GM18511 (cell line): ENCODE measurements at regions not wholly inside any gene's neighbourhood (a gene's known extent, or its start where the extent isn't known, plus 50 kb on each side); places are given as distances from the start of the nearest gene placed in this dataset.
"Not testable (repeated sequence)": the region's sequence is repeated elsewhere in the genome, so short reads cannot be mapped to it uniquely, and the experiment has no call there.

Experiments
- ATAC-seq: cut with Tn5 transposase; IDR thresholded peaks from one replicate; pipeline ENCODE4 v1.9.1; 2021; ENCODE audit warnings: mild to moderate bottlenecking, moderate library complexity; ENCODE audit not compliant: unreplicated experiment

DNA sequence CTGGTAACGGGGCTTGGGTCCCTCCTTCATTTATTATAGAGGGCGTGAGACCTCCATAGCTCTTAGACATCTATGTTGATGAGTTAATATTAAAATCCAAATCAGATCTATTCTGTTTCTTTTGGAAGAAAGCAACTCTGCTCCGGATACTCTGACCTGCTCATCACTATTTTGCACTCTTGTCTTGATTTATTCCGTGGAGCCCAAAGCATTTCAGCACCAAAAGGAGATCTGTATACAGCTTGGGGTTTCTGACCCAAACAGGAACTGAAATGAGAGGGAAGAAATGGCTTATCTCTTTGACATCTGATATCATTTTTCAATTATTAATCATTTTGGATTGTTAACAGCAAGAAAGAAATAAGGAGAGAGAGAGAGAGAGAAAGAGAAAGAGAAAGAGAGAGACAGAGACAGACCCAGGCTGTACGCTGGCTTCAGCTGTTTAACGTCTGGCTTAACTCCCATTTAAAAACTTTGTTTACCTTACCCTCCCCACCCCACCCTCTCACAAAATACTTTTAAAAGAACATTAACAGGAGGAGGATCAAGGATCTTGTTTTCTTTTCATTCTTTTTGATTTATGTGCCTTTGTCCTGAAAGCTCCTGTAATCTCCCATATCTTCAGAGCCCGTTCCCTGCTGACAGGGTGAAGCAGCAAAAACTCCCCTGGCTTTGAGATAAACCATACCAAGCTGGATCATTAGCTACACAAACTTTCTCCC is 231.4 kb upstream of the TUT7 start:
- ATAC-seq = no peak

DNA sequence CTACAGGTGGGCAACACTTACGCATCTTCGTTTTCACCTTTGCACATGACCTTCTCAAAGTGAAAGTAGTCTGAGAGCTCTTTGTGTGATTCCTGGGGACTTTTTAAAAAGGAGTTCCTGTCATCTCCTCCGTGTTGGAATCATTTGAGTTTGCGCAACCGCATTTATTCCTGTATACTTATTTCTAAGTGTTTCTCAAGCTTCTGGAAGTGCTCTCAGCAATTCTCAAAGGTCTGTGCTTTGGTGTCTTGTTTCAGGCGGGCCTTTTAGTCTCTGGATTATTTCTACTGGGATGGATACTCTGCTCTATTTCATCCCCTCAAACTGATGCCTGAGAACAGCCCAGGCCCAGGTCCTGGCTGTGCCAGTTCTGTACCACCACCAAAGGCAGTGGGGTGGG is 226.5 kb upstream of the TUT7 start:
- no peak for ATAC-seq

DNA sequence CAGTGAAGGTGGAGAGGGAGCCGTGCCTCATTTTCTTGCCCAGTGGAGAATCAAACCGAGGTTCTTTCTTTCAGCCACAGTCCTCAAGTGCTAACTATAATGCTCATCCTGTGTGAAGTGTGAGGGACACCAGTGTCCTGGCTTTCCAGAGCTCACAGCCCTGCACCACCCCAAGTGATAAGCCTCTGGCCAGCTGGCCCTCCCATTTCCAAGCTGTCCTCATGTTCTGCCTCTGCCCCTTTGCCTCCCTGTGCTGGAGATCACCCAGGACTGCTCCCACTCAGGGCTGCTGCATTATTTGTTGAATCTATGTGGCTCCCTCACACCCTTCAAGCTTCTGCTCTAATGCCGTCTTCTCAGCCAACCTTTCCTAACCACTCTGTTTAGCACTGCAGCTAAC is 224.5 kb upstream of the TUT7 start:
- ATAC-seq = no peak

DNA sequence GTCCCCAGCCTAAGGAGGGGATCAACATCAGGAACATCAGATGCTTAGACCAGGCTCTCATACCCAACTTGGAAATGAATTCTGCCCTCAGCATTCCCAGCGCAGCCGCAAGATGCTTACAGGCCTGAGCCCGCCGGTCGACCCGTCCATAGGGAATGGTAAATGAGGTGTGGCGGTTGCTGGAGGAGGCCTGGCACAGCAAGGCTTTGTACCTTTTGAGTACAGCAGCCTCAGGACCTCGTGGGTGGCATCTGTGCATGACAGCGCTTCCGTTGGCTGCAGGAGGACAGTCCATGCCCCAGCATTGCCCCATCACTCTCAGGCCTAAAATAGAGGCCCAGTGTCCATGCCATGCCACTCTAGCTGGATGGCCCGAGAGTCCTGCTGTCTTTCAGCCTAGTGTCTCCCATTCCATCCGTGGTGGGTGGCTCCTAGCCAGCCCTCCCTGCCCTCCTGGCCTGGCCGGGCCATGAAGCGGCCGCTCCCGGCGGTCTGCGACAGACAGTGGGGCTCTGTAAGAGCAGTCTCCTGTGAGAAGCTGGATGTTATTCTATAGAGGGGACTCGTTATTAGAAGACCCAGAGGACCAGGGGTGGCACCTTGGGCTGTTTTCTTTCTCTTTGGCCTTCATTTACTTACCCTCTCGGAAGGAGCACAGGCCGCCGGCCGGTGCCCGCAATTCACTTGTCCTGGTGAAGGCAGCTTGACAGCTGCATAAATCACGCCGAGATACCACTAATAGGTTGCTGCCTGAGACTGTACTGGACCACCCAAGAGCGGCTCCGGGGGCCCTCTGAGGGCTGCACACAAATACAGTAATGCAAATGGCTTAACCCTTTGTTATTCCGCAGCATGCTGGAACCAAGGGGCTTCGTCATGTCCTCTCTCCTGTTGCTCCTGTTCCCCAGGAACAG is 223.5 kb upstream of the TUT7 start:
- no peak for ATAC-seq

DNA sequence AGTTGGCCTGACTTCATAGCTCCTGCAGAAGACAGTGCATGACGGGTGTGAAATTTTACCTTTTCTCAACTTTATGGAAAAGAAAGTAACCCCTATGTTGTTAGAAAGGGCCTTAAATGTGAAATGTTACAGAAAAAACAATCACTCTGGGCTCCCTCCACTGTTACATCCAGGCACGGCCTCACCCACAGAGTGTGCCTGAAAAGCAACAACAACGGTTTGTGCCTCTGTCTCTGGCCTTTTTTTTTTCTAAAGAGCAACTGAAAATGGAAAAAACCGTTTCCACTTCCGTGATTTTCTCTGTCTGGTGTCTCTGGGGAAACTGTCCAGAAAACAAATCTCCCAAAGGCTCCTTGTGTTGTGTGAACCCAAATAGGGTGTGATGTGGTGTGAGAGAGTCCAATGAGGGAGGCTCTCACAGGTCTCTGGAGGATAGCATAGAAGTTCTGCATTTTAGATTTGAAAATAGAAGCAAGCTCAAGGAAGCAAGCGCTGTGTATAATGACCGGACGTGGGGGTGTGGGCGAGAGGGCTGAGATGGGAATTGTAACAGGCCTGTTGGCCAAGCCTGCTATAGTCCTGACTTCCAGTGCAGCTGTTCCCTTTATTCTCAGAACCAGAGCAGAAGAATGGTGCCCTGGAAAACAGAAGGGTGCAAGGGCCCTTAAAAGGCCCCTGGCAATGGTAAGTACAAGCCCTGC is 221.8 kb upstream of the TUT7 start:
- no peak for ATAC-seq

DNA sequence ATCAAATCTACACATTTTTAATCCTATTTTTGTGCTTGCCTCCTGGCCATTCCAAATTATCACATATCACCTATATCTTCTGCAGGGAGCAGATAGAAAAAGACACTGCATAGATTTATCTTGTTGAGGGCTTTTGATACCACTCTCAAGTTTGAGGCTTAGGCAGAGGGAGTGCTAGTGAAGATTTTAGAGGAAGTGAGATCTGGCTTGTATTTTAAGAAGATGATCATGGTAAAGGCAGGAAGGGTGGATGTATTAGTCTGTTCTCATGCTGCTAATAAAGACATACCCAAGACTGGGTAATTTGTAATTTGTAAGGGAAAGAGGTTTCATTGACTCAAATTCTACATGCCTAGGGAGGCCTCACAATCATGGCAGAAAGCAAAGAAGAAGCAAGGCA is 220.9 kb upstream of the TUT7 start:
- no peak for ATAC-seq

DNA sequence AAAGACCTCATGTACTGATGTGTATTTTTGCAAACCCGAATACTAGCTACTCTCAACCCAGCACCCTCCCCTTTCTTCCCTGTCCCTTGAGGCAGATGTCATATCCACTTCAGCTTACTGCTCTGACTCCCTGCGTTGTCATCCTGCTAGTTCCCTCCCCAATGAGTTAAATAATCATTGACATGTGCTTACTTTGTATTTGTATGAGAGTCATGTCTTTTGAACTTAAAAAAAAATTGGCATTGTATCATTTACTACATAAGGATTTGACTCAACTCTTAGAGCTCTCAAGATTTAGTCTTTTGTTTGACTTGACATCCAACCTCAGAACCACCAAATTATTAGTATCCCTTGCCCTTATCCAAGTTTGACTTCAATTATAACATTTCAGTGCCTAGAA is 219.7 kb upstream of the TUT7 start:
- no peak for ATAC-seq

DNA sequence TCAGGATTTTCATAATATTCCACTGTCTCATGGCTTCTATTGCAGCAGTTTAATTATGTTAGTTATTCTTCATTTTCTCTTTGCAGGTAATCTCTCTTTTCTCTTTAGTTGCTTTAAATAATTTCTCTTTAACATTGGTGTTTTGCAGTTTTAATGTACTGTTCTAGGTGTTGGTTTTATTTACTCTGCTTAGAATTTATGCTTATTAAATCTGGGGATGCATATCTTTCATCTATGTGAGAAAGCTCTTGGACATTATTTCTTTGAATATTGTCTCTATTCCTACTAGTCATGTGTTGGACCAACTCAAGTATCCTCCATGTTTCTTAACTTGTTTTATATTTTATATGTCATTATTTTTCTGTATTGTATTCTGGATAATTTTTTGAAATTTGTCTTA is 218.7 kb upstream of the TUT7 start:
- ATAC-seq = no peak

DNA sequence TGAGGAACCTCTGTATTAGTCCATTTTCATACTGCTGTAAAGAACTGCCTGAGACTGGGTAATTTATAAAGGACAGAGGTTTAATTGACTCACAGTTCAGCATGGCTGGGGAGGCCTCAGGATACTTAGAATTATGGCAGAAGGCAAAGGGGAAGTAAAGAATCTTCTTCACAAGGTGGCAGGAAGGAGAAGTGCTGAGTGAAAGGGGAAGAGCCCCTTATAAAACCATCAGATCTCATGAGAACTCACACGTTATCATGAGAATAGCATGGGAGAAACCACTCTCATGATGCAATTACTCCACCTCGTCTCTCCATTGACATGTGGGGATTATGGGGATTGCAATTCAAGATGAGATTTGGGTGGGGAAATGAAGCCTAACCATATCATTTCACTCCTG is 211.4 kb upstream of the TUT7 start:
- not testable (repeated sequence) for ATAC-seq

DNA sequence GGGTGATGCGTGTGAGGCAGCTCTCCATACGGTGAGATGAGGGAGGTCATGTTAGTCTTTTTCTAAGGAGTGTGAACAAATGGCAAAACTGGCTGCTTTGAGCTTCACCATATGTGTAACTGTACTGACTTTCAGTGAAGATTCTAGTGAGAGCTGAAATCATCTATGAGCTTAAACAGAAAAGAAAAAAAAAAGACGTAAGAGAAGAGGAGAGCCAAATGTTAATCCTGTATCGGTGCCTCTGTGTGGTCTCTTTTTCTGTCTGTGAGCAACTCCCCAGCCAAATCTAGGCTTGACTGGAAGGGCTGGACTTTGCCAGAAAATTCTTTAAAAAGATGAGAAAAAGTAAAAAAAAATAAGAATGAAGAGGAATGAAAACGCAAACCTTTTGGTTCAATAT is 209.7 kb upstream of the TUT7 start:
- ATAC-seq = no peak

DNA sequence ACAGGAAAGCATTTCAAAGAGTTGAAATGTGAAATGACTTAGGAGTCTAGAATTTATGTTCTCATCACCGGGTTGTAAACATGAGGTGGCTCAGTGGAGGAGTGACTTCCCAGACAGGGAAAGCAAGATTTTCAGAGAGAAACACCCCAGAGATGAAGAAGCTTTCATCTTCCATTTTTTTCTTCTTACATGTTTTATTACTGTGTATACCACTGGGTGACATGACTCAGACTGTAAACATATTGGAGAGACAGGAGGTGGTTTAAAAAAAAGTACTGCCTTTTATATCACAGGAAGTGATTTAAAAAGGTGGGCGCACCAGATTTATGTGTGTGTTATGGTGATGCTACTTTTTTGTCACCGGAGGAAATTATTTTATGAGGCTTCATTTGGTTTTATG is 209.1 kb upstream of the TUT7 start:
- ATAC-seq = no peak

DNA sequence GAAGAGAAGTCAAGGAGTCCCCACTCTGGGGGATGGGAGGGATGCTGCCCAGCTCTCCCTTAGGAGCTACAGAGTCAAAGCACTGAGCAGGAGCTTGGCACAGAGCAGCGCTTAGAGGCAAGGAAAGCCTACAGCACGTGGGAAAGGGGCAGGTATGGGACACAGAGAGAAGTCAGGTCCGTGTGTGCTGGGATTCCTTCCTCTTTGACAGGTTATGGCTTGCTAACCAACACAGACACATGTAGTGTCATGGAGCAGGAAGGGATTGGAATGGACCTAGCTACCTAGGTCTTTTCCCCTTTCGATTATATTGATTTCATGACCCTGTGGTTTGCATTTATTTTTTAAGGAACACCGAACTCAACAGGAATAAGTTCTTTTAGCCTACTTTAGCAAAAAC is 208.5 kb upstream of the TUT7 start:
- ATAC-seq = no peak

DNA sequence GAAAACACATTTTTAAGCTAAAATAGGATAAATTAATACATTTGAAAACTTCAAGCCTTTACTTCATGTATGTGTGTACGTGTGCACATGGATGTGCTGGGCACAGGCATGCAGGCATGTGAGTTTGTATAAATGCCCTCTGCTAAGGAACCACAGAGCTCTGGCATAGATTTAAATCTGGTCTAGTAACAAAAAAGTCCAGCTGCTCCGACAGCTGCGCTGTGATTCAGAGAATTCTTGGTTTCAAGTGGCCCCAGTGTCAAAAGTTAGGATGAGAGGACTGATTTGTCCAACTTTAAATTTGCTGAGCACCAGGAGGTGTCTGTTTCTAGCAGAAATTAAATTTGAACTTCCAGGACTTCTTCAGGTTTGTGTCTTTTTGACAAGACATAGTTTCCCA is 203.7 kb upstream of the TUT7 start:
- no peak for ATAC-seq

DNA sequence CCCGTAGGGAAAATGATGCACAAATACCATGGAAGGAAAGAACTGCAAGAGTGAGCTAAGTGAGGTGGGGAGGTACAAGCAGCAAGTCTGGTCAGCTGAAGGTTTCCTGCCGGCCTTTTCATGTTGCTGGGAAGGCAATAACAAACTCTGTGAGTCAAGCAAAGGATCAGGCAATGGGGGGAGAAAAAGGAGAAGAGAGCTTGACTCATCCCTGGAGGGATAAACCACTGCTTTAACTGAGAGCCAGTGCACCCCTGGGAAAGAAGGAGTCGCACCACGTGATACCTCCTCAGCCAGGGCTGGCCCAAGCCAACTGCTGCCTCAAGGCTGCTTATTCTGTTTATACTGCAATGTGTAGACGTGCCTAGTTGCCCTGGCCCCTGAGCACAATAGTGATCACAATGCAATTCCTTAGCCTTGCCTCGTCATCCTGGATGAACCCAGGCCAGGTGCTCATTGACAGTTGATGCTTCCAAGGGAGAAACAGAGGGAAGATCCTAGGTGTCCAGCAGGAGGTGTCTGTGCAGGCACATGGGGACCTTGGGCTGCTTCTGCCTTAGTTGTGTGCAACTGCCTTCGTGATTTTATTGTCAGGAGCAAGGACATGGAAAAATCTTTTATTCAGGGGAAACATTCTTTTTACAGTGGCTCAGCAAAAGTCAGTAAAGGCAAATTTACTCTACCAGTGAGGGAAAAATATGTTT is 203.0 kb upstream of the TUT7 start:
- ATAC-seq = no peak

DNA sequence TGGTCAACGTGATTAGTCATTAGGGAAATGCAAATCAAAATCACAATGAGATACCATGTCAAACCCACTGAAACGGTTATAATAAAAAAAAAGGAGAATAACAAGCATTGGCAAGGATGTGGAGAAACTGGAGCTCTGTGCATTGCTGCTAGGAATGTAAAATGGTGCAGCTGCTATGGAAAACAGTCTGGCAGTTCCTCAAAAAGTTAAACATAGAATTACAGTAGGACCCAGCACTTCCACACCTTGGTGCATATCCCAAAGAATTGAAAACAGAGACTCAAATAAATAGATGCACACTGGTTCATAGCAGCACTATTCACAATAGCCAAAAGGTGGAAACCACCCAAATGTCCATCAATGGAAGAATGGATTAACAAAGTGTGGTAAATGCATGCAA is 201.5 kb upstream of the TUT7 start:
- ATAC-seq = no peak

DNA sequence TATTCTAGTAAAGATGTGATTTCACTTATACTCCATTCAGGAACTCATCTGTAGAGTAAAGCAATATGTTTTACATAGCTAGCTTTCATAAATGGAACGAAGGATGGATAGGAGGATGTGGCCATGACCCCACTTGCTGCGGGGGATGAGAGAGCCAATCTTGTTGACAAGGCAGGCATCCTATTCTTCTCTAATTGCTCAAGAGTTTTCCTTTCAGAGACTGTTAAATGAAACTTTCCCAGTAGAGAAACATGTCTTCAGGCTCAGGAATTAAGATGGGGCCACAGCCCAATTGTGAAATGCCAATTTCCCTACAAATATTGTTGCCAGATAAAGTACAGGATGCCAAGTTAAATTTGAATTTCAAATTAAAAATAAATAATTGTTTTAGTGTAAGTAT is 196.2 kb upstream of the TUT7 start:
- ATAC-seq = no peak

DNA sequence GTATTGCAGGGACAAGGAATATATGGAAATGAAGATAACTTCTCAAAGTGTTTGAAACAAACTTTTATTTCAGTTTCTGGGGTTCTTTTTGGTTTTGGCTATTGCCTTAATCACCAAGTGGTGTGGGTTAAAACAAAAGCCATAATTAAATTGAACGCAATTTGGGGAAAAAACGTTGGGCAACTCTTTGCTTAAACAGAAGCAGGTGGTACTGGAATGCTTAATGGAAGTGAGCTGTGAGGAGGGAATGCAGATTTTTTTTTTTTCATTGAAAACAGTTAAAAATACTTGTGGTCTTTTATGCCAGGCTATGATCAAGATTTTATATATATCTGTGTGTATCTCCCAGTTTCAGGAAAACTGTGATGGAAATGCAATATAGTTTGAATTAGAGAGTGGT is 195.7 kb upstream of the TUT7 start:
- ATAC-seq = no peak

DNA sequence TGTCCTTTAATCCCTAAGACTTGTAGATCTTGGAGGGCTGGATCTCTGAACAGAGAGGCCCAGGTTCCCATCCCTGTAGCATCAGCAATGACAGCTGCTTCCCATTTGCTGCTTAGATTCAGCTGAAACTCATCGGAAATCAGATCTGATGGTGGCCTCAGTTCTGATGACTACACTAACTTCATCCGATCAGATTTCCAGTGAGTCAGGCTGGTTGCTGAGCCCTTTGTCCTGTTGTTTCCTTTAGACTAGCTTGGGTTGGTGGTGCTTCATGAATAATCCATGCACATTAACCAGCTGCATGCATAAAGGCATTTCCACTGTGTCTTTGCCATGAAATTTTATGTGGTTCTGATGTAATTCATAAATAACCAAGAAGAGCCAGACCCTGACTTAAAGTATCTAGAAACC is 195.2 kb upstream of the TUT7 start:
- no peak for ATAC-seq

DNA sequence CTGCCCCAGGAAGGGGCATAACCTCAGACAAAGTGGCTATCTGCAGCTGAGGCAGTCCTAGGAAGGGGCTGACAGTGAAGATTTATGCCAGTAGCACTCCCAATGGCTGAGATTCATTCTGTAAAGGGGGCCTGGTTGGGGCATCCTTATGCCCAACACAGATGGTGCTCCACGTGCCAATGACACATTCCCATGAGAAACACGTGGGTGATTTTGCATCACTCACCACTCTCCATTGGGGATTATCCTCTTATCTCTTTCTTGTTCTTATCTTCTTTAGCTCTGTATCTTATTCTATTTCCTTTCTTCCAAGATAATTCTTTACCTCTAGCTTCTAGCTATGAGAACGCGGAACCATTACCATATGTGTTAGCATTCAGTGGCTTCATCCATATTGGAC is 194.0 kb upstream of the TUT7 start:
- no peak for ATAC-seq

DNA sequence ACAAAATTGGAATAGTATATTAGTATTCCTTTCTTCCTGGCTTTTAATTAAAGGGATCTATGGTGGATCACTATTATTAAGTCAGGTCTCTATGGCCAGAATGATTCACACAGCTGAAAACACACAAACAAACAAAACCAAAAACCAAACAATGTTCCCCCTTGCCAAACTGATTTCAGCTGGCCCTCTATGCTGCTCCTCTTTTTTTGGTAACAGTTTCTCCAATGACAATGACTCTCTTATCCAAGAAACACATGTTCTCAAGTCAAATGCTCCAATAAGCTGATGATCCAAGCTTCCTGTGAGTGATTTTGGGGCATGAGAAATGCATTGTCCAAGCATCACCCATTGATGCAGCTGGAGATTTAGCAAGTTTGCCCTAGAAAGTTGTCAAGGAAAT is 193.4 kb upstream of the TUT7 start:
- no peak for ATAC-seq

DNA sequence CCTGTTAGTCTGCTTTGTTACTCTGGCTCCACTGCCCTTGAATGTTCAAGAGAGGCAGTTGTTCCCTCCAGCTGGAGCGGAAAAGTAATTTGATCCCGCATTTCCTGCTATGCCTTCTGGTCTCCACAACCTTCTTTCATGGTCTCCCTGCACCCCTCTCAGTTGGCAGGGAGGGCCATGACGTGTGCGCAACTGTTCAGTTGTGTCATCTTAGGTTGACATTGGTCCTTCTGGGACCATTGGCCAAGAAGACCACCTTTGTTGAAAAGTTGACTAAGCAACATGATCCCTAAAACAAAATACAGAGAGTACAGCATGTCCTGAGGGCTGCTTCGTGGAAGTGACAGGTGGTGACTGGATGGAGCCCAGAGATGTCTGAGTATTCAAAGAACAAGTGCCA is 192.5 kb upstream of the TUT7 start:
- ATAC-seq = no peak
